ENCODE measurements at regions not wholly inside any gene's neighbourhood (a gene's known extent, or its start where the extent isn't known, plus 50 kb on each side); places are given as distances from the start of the nearest gene placed in this dataset.

GRCh38 chr10:11683529-11684320, 58.5 kb upstream of the ECHDC3 start:
- TF ChIP-seq ZNF274 (IDR thresholded peaks at IDR 0.05; ENCODE audit: low read depth, low read length) (no peak), SUZ12 (IDR thresholded peaks at IDR 0.05; ENCODE audit: extremely low read depth, insufficient read depth, insufficient read length) (no peak), YY1 (IDR thresholded peaks at IDR 0.05; ENCODE audit: insufficient read depth, insufficient read length) (no peak)

Data from NT2/D1 (cell line).